Mammary epithelial cell (primary cell): ENCODE measurements at regions not wholly inside any gene's neighbourhood (a gene's known extent, or its start where the extent isn't known, plus 50 kb on each side); places are given as distances from the start of the nearest gene placed in this dataset.

Source experiments
- CTCF ChIP-seq, 2 donors: IDR thresholded peaks in 1 of 2; conservative IDR thresholded peaks in 1 of 2; 2 replicates each; pipeline ENCODE4 v1.5.1; 2011 to 2012; ENCODE audit warnings: inconsistent platforms in 2 of 2, low read length in 2 of 2, mild to moderate bottlenecking in 2 of 2, control low read depth in 1 of 2, low read depth in 1 of 2; ENCODE audit not compliant: insufficient read depth in 1 of 2; ENCODE audit errors: extremely low read depth in 1 of 2
- EZH2 ChIP-seq: IDR thresholded peaks from 2 replicates; pipeline ENCODE4 v1.6.1; 2012; ENCODE audit warnings: low read length, inconsistent platforms, borderline replicate concordance

- TF ChIP-seq EZH2: no peak
- TF ChIP-seq CTCF (conservative IDR thresholded peaks at IDR 0.05 in 1 of 2, IDR thresholded peaks at IDR 0.05 in 1 of 2; ENCODE audit: extremely low read depth in 1 of 2, insufficient read depth in 1 of 2, low read depth in 1 of 2, low read length in 2 of 2): no peak
Measured at GRCh38 chr13:65154661-65155447, 2075.3 kb downstream of the PCDH9 start.
